Renal pelvis (tissue), 1 donor: ENCODE measurements at regions not wholly inside any gene's neighbourhood (a gene's known extent, or its start where the extent isn't known, plus 50 kb on each side); places are given as distances from the start of the nearest gene placed in this dataset.
A peak's percentile ranks its signal among the peaks of the same experiment; 100 is the strongest.

Experiments used
- DNase-seq: peaks from one replicate; pipeline ENCODE4 v3.0.0-alpha.2; 2013

- no peak for DNase-seq
Observed at GRCh38 chr7:36006636-36007229, 146.3 kb upstream of the EEPD1 start.

GRCh38 chr7:36010656-36011587 lies 142.1 kb upstream of the EEPD1 start:
- DNase-seq = no peak

- DNase-seq = no peak
Observed at GRCh38 chr7:36011588-36011965, 141.5 kb upstream of the EEPD1 start.

- no peak for DNase-seq
Observed at GRCh38 chr7:36013246-36014014, 139.6 kb upstream of the EEPD1 start.

GRCh38 chr7:36014961-36015360 lies 138.1 kb upstream of the EEPD1 start:
- no peak for DNase-seq

GRCh38 chr7:36015733-36016132 lies 137.3 kb upstream of the EEPD1 start:
- DNase-seq = no peak

GRCh38 chr7:36016648-36017047 lies 136.4 kb upstream of the EEPD1 start:
- DNase-seq = no peak

GRCh38 chr7:36017111-36017510 lies 135.9 kb upstream of the EEPD1 start:
- DNase-seq = no peak

- DNase-seq = no peak
Observed at GRCh38 chr7:36018816-36019484, 134.1 kb upstream of the EEPD1 start.

GRCh38 chr7:36019538-36019937 lies 133.5 kb upstream of the EEPD1 start:
- DNase-seq = no peak

GRCh38 chr7:36019980-36020379 lies 133.1 kb upstream of the EEPD1 start:
- peak; percentile 63 for DNase-seq

GRCh38 chr7:36021367-36021766 lies 131.7 kb upstream of the EEPD1 start:
- DNase-seq = no peak

GRCh38 chr7:36021917-36022550 lies 131.0 kb upstream of the EEPD1 start:
- DNase-seq = no peak

- no peak for DNase-seq
Observed at GRCh38 chr7:36023033-36023560, 130.0 kb upstream of the EEPD1 start.

GRCh38 chr7:36025190-36025589 lies 127.9 kb upstream of the EEPD1 start:
- DNase-seq = no peak

- no peak for DNase-seq
Observed at GRCh38 chr7:36029311-36029710, 123.7 kb upstream of the EEPD1 start.

- no peak for DNase-seq
Observed at GRCh38 chr7:36029853-36030515, 123.1 kb upstream of the EEPD1 start.

- DNase-seq = no peak
Observed at GRCh38 chr7:36032361-36032818, 120.7 kb upstream of the EEPD1 start.

- DNase-seq = no peak
Observed at GRCh38 chr7:36034020-36034419, 119.0 kb upstream of the EEPD1 start.

- no peak for DNase-seq
Observed at GRCh38 chr7:36035186-36035585, 117.9 kb upstream of the EEPD1 start.

- no peak for DNase-seq
Observed at GRCh38 chr7:36036590-36036989, 116.5 kb upstream of the EEPD1 start.
